ENCODE measurements at regions not wholly inside any gene's neighbourhood (a gene's known extent, or its start where the extent isn't known, plus 50 kb on each side); places are given as distances from the start of the nearest gene placed in this dataset.
A peak's percentile ranks its signal among the peaks of the same experiment; 100 is the strongest.
"Not testable (repeated sequence)": the region's sequence is repeated elsewhere in the genome, so short reads cannot be mapped to it uniquely, and the experiment has no call there.

GRCh38 chr13:68929075-68929745 lies 1178.4 kb upstream of the ATXN8OS start:
- DNase-seq, result no peak

DNA sequence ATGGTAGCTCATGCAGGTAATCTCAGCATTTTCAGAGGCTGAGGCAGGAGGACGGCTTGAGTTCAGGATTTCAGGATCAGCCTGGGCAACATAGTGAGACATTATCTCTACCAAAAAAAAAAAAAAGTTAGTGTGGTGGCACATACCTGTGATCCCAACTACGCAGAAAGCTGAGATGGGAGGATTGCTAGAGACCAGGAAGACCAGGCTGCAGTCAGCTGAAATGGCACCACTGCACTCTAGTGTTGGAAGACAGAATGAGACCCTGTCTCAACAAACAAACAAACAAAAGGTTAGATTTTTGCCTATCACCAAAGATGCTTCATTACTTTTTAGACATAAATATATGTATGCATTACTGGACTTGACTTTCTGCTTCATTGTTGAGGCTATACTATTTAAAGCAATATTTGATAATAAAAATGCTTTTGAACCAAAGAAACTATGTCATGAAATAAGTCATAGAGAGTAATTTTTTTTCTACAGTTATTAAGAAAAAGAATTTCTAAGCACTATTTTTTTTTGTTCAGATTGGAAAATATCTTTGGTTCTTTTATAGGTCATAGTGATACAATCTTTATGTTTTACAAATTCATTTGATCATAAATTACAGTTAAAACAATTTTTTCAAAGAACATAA lies 1180.1 kb upstream of the ATXN8OS start:
- DNase-seq, result peak; percentile 10 to 55

DNA sequence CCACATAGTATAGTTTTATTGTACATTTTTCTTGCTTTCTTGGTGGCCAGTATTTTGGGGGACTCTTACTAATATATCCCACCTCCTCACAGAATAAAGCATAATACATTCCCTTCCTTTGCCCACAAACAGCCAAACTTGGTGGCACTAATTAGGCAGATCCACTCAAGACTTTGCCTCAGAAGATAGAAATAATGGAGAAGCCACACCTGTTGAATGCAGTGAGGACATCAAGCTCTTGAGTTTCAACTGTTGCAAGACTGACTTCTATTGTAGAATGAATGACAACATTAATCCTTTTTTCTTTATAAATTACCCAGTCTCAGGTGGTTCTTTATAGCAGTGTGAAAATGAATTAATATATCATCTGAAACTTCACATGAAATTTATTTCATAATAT lies 1183.6 kb upstream of the ATXN8OS start:
- DNase-seq, result no peak

- no peak for DNase-seq
Measured at GRCh38 chr13:68908879-68909278, 1198.7 kb upstream of the ATXN8OS start.

DNA sequence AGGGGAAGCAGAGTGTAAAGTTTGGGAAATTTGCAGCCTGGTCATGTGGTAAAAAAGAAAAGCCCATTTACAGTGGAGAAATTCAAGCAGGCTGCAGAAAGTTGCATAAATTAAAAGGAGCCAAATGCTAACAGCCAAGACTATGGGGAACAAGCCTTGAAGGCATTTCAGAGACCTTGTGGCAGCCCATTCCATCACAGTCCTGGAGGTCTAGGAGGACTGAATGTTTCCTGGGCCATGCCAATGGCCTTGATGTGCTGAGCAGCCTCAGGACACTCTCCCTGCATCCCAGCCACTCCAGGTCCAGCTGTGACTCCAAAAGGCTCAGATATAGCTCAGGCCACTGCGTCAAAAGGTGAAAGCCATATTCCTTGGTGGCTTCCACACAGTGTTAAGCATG lies 1202.4 kb upstream of the ATXN8OS start:
- no peak for DNase-seq

DNA sequence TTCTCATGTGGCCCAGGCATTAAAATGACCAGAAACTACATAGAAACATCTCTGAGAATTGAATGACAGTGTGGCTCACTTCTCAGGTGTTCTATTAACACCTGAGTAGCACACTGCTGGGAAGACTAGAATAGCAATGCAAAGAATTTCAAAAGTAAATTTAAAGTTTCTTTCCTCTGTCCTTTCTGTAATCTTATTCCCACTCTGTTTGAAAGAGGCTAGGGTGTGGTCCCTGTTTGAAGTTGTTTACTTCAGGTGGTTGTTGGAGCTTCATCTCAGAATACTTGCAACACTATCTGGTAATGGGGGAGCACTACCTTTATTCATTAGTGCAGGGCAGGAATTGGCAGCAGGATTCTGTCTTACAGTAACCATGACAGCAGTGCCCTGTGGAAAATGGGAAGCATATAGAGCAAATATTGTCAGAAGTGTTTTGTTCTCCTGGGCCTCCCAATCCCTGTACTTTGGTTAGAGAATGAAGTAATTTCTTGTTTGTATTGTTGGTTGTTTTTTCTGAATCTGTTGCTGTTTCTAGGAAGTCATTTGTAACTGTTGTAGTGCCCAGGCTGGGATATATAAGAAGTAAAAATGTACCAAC lies 1210.2 kb upstream of the ATXN8OS start:
- no peak for DNase-seq

- DNase-seq, result no peak
Measured at GRCh38 chr13:68895696-68896095, 1211.9 kb upstream of the ATXN8OS start.

DNA sequence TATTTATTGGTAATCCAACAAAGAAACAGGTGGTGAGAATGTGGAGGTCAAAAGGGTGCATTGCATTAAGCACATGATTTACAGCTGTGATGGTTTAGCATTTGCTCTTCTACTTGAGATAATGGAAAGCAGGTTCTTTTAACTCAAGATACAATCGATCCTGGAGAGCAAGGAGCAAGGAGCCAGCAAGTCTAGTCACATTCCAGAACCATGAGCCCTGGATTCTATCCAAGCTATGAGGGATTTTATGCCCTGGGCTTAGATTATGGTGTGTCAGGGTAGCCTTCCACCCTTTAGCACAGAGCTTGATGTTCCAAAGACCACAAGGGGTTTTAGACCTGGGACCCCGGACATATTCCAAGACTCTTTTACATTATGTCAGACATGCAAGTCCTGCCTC lies 1213.9 kb upstream of the ATXN8OS start:
- DNase-seq, result peak in 1 of 2 experiments; percentile 21

GRCh38 chr13:68892596-68892995 lies 1215.0 kb upstream of the ATXN8OS start:
- DNase-seq, result not testable (repeated sequence)

DNA sequence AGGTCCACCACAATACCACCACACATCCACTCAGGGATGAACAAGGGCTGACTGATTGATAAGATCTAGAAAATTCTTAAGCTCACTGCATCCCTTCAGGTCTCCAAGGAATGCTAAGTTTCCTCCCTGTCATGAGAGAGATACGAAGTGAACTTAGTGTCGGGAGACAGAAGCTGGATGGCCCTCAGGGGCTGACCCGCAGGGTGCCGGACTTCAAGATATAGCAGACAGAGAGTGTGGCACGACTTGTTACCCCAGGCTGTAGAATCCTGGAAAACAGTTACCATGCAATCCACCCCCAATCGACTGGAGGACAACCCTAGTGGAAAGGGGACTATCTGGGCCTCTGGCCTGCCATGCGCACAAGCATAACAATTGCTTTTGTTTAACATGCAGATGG lies 1217.5 kb upstream of the ATXN8OS start:
- not testable (repeated sequence) for DNase-seq

DNA sequence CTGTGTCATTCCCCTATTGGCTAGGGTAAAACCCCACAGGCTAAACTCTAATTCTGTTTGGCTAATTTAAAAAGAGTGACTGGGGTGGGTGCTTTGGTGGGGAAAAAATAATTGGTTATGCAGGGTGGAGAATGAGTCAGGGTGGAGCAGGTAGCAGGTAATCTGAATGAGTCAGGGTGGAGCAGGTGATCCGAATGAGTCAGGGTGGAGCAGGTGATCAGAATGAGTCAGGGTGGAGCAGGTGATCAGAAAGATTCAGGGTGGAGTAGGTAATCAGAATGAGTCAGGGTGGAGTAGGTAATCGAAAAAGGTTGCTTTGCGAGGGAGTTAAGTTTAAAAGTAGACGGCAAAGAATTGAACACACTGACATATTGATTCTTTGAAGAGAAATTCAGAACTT lies 1218.8 kb upstream of the ATXN8OS start:
- no peak for DNase-seq

- no peak for DNase-seq
Measured at GRCh38 chr13:68872338-68872737, 1235.3 kb upstream of the ATXN8OS start.

DNA sequence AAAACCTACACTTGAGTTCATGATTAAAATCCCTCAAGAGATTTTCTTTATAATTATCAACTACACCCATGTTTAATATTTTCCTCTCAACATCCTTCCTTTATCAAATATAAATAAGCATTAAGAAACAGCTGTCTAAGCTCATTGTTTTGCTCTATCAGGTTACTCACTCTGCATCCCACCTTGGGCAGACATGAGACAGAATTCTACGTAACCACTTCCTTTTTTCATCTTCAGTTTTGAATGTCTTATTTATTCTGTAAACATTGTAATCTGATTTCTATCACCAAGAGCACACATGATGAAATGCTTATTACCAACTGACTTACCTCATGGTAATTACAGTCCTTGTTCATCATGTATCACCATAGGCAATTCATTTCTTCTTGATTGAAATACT lies 1256.6 kb upstream of the ATXN8OS start:
- DNase-seq, result no peak

GRCh38 chr13:68850160-68850559 lies 1257.5 kb upstream of the ATXN8OS start:
- DNase-seq, result no peak

GRCh38 chr13:68846663-68847062 lies 1261.0 kb upstream of the ATXN8OS start:
- no peak for DNase-seq

DNA sequence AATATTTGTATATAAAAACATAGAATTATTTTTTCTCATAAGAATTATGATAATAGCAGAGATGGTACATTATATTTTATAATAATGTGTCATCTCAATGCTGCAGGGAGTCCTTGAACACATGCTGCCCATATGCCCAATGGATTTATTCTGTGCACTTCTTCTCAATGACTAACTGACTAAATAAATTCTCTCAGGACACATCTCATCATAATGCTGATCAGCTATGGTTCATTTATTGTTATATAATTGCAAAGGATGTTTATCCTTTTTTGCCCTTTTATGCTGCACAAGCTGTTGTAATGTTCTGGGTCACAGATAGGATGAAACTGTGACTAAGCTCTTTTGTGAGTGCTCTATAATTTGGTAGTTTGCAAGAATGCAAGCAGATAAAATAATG lies 1273.3 kb upstream of the ATXN8OS start:
- DNase-seq, result peak in 1 of 2 experiments; percentile 55

- DNase-seq, result no peak
Measured at GRCh38 chr13:68816715-68817114, 1290.9 kb upstream of the ATXN8OS start.

GRCh38 chr13:68813180-68813796 lies 1294.3 kb upstream of the ATXN8OS start:
- no peak for DNase-seq

- DNase-seq, result peak in 1 of 2 experiments; percentile 31
Measured at GRCh38 chr13:68810660-68811059, 1297.0 kb upstream of the ATXN8OS start.

- DNase-seq, result peak in 1 of 2 experiments; percentile 2
Measured at GRCh38 chr13:68808456-68808855, 1299.2 kb upstream of the ATXN8OS start.

GRCh38 chr13:68806125-68806524 lies 1301.5 kb upstream of the ATXN8OS start:
- no peak for DNase-seq

GRCh38 chr13:68784275-68784674 lies 1323.4 kb upstream of the ATXN8OS start:
- no peak for DNase-seq

DNA sequence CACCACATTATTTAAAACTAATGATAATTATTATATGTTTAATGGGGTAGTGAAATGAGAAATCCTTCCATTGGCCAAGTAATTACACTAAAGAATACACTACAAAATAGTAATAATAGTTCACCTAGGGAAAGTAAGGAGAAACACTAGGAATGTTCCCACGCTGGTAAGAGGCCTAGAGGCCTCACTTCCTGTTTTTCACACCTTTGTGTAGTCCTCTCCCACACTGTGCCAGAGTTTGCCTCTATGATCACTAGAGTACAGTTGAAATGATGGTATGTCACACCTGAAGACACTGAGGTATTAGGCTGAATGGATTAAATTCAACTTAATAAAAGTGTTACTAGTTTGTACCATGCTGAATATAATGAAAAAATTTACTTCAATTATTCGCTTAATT lies 1348.0 kb upstream of the ATXN8OS start:
- DNase-seq, result no peak

DNA sequence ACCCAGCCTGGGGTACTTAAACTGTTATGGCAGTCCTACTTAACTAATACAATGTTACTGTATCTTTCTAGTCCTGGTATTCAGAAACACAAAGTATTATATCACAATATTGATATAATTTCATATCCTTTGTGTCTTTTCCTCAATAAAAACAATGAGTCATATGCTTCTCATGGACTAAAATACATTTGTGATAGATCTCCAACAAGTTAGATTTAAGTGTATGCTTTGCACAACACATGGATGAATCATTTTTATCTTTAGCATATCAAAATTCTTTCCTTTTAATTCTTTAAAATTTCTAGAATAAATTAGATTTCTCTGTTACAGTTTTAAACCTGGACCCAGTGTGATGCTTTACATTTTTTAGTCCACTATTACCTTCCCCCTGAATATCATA lies 1357.8 kb upstream of the ATXN8OS start:
- DNase-seq, result no peak
